ENCODE measurements at regions not wholly inside any gene's neighbourhood (a gene's known extent, or its start where the extent isn't known, plus 50 kb on each side); places are given as distances from the start of the nearest gene placed in this dataset.

DNA sequence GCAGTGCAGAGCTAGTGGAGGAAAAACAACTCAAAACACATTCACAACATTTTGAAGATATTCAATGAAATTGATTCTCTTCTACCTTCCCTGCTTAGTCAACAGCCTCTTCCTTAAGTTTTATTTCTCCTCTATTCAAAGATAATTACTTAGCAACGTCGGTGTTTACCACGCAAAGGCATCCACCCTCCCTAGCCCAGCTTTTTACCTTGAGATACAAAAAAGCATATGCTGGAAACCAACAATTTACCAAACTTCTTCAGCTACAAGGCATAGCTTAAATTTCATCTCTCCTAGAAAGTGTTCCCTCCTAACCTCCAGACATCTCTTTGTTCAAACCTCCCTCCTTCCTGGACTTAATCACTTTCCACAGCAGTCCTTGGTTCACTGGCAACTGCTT, 102.8 kb upstream of the SOD1 start:
- no peak for TF ChIP-seq POLR2A (IDR thresholded peaks at IDR 0.05; ENCODE audit: low read depth, low read length)
- no peak for TF ChIP-seq TAF1 (IDR thresholded peaks at IDR 0.05; ENCODE audit: borderline replicate concordance, low read depth, low read length)
- TF ChIP-seq POLR2AphosphoS5 (IDR thresholded peaks at IDR 0.05; ENCODE audit: low read depth, low read length): no peak
